ENCODE measurements at regions not wholly inside any gene's neighbourhood (a gene's known extent, or its start where the extent isn't known, plus 50 kb on each side); places are given as distances from the start of the nearest gene placed in this dataset.

DNA sequence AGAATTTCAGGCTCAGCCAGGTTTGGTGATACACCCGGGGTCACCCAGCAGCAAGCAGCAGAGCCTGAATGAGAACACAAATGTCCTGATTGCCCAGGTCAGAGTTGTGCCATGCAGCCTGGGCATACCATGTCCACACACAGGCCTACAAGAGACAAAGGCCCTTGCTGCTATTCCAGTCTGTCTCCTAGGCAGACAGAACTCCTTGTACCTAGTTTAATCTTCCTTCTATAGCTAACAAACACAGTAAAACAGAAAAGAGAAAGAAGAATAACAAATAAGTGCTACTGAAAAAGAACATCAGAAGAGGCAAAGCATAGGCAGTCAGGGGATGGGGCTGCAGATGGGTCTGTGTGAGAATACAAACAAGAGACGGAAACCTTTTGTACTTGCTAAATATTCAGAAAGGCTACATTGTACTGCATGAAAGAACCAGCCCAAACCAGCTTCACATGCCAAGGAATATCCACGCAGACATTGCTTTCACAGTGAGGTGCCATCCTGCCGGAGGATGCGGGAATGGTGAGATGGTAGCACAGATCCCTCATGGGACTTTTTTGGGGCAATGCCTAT, 401.7 kb downstream of the OMA1 start:
- no peak for DNase-seq
- no peaks in the 10 kb centered on the region for H3K36me3 ChIP-seq
- H3K9me3 ChIP-seq (ENCODE audit: severe bottlenecking): no peaks in the 10 kb centered on the region
- TF ChIP-seq, protein P1, sequence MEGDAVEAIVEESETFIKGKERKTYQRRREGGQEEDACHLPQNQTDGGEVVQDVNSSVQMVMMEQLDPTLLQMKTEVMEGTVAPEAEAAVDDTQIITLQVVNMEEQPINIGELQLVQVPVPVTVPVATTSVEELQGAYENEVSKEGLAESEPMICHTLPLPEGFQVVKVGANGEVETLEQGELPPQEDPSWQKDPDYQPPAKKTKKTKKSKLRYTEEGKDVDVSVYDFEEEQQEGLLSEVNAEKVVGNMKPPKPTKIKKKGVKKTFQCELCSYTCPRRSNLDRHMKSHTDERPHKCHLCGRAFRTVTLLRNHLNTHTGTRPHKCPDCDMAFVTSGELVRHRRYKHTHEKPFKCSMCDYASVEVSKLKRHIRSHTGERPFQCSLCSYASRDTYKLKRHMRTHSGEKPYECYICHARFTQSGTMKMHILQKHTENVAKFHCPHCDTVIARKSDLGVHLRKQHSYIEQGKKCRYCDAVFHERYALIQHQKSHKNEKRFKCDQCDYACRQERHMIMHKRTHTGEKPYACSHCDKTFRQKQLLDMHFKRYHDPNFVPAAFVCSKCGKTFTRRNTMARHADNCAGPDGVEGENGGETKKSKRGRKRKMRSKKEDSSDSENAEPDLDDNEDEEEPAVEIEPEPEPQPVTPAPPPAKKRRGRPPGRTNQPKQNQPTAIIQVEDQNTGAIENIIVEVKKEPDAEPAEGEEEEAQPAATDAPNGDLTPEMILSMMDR (IDR thresholded peaks at IDR 0.05; ENCODE audit: low read depth, low read length): no peak
- no peak overlapping the region for H3K4me3 ChIP-seq (ENCODE audit: low read depth, low read length)
- H3K27me3 ChIP-seq (ENCODE audit: insufficient read depth, low read depth, severe bottlenecking): no peaks in the 10 kb centered on the region
- no peak overlapping the region for H3K27ac ChIP-seq

DNA sequence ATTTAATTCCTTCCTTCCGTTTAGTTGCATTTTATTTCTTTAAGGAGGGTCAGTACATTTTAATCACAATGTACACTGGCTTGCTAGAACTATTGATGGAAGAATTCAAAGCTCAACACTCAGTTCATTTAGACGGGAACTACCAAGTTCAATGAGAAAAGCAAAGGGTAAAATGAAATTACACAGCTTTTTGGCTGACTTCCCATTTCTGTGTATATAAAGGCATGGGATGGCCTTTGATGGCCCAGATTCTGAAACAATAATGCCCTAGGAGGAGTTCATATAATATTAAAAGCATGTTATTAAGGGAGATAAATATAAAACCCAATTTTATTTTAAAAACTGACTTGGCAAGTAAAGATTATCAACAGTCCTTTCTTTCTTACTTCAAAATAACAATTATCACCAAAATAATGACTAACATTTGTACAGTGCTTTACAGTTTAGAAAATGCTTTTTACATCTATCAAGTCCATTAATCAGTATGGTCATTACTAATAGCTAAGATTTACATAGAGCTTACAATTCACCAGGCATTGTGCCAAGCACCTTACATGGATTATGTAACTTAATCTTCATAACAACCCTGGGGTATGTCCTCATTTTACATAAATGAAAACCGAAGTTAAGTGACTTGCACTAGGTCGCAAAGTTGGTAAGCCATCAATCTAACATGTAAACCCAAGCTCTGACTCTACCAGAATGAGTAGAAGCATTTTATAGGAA, 402.4 kb downstream of the OMA1 start:
- Histone ChIP-seq H3K27me3 (ENCODE audit: insufficient read depth, low read depth, severe bottlenecking) (no peaks in the 10 kb centered on the region), H3K9me3 (ENCODE audit: severe bottlenecking) (no peaks in the 10 kb centered on the region), H3K27ac (no peak overlapping the region), H3K36me3 (no peaks in the 10 kb centered on the region), H3K4me3 (ENCODE audit: low read depth, low read length) (no peak overlapping the region)
- no peak for DNase-seq
- TF ChIP-seq, protein P1 (IDR thresholded peaks at IDR 0.05; ENCODE audit: low read depth, low read length): no peak

DNA sequence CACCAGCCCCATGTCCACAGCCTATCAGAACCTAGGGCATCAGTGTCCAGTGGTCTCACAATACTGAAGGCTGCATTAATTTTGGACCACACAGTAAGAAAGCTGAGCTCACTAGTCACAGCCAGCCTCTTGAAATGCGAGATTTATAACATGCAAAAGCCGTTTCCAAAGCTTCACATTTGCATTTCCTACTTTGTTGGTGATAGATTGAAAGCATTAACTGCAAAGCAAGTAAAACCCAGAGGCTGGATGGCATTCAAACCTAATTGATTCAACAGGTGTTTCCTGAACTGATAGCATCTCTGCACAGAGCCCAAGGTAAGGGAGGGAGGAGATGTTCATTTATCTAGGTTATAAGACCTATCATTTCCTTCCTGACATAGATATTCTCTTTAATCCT, 410.1 kb downstream of the OMA1 start:
- no peak for DNase-seq
- H3K27ac ChIP-seq: no peak overlapping the region
- H3K4me3 ChIP-seq (ENCODE audit: low read depth, low read length): no peak overlapping the region
- no peaks in the 10 kb centered on the region for H3K36me3 ChIP-seq
- H3K27me3 ChIP-seq (ENCODE audit: insufficient read depth, low read depth, severe bottlenecking): no peaks in the 10 kb centered on the region
- no peaks in the 10 kb centered on the region for H3K9me3 ChIP-seq (ENCODE audit: severe bottlenecking)
- TF ChIP-seq, protein P1 (IDR thresholded peaks at IDR 0.05; ENCODE audit: low read depth, low read length): no peak

DNA sequence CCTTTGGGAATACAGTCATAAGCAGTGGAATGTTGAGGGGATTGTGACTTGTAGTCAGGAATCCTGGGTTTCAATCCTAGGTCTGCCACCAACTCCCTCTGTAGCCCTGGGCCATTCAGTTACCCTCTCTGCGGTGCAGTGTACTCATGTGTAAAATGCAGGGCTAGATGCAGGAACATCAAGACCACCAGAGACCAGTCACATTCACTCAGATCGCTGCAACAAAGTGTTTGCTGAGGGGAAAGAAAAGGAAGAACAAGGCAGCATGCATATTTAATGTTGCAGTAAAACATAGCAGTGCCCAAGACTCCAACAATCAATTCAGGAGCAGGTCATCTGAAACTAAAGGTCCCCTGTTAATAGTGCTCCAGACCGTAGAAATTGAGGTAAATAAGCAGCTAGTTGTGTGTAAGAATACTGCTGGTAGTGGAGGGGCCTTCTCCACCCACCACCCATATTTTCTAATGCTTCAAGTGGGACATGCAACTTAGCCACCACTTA, 410.7 kb downstream of the OMA1 start:
- H3K9me3 ChIP-seq (ENCODE audit: severe bottlenecking): no peaks in the 10 kb centered on the region
- H3K4me3 ChIP-seq (ENCODE audit: low read depth, low read length): no peak overlapping the region
- no peaks in the 10 kb centered on the region for H3K36me3 ChIP-seq
- no peak for DNase-seq
- TF ChIP-seq, protein P1 (IDR thresholded peaks at IDR 0.05; ENCODE audit: low read depth, low read length): no peak
- no peak overlapping the region for H3K27ac ChIP-seq
- H3K27me3 ChIP-seq (ENCODE audit: insufficient read depth, low read depth, severe bottlenecking): no peaks in the 10 kb centered on the region

DNA sequence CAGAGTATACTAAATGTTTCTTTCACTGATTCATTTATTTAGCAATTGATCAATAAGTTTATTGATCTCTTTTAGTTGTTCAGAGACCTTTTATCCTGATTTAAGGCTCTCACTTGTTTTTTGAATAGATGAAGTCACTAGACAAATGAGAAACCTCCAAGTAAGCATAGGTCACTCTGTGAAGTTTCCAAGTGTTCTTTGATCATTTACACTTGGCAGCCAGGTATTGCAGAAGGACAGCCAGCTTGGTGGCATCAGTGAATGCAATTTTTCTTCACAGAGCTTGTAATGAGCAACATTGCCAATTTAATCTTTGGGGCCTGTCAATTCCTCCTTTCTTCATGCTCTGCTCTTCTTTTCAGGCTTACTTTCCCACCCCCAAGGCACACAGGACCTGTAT, 413.0 kb downstream of the OMA1 start:
- H3K4me3 ChIP-seq (ENCODE audit: low read depth, low read length): no peak overlapping the region
- H3K27ac ChIP-seq: no peak overlapping the region
- H3K27me3 ChIP-seq (ENCODE audit: insufficient read depth, low read depth, severe bottlenecking): no peaks in the 10 kb centered on the region
- DNase-seq: no peak
- H3K9me3 ChIP-seq (ENCODE audit: severe bottlenecking): no peaks in the 10 kb centered on the region
- H3K36me3 ChIP-seq: no peaks in the 10 kb centered on the region
- TF ChIP-seq, protein P1 (IDR thresholded peaks at IDR 0.05; ENCODE audit: low read depth, low read length): no peak
